K562 (cell line): ENCODE measurements at regions not wholly inside any gene's neighbourhood (a gene's known extent, or its start where the extent isn't known, plus 50 kb on each side); places are given as distances from the start of the nearest gene placed in this dataset.

Experiments used
- ATAC-seq: fragments of 200-7000 bp; cut with Tn5 transposase; 3 replicates; pipeline ENCODE4 v1.9.1; 2020; ENCODE audit warnings: moderate library complexity
- BruUV-seq: library from RNA; stranded (reverse); fragments of 400-500 nt; replicated peaks from 2 replicates; lab custom pipeline; 2021; lab: Mats Ljungman, UMichigan
- CTCF ChIA-PET: fragments of 300-600 bp; formaldehyde crosslinking; extraction: SDS; loops from one replicate; lab custom pipeline; 2021; ENCODE audit warnings: low intra/inter-chr PET ratio; lab: Yijun Ruan, JAX
- POLR2A ChIA-PET: fragments of 300-600, 350-650 bp; sonication (Branson Sonifier 250); formaldehyde crosslinking; extraction: SDS; loops from one replicate; lab custom pipeline; 2021; ENCODE audit warnings: antibody characterized with exemption, inconsistent platforms; lab: Yijun Ruan, JAX
- DNase-seq, 4 experiments: peaks; one replicate each; pipeline versions ENCODE4 v3.0.0 to v3.0.0-alpha.2; 2011 to 2018; ENCODE audit warnings: low spot score in 3 of 4, mixed read lengths in 3 of 4; ENCODE audit errors: extremely low read depth in 1 of 4
- FAIRE-seq: peaks from 2 replicates; lab custom pipeline; 2011; peaks lifted over from hg19 to GRCh38; lab: Jason Lieb, UNC
- H2AFZ ChIP-seq: 2 replicates; pipeline ENCODE4 v1.6.0; 2011; ENCODE audit warnings: low read depth, low read length, control low read depth, inconsistent platforms
- H3K27ac ChIP-seq: fragments of 200-600 bp; 3 replicates; pipeline ENCODE4 v1.8.0; 2011; ENCODE audit warnings: low read depth, mild to moderate bottlenecking, control low read depth, inconsistent platforms, low read length, moderate library complexity, mixed read lengths; ENCODE audit errors: extremely low read depth
- H3K27me3 ChIP-seq, 2 experiments: fragments of 300-600 bp in 1 of 2; 2 replicates in 1 of 2; 3 replicates in 1 of 2; pipeline versions ENCODE4 v1.6.0 to v1.8.0; 2011; ENCODE audit warnings: inconsistent platforms in 2 of 2, low read length in 2 of 2, mild to moderate bottlenecking in 1 of 2, mixed read lengths in 1 of 2, moderate library complexity in 1 of 2; ENCODE audit not compliant: control insufficient read depth in 2 of 2, insufficient read depth in 2 of 2
- H3K36me3 ChIP-seq: fragments of 300-600 bp; 3 replicates; pipeline ENCODE4 v1.8.0; 2011; ENCODE audit warnings: mild to moderate bottlenecking, low read length, inconsistent platforms; ENCODE audit not compliant: control insufficient read depth, insufficient read depth
- H3K4me1 ChIP-seq, 2 experiments: fragments of 200-600 bp in 1 of 2; replicated peaks in 1 of 2; 2 replicates in 1 of 2; 3 replicates in 1 of 2; pipeline versions ENCODE4 v1.5.1 to v1.8.0; 2011; ENCODE audit warnings: inconsistent platforms in 2 of 2, low read length in 2 of 2, mild to moderate bottlenecking in 1 of 2, mixed read lengths in 1 of 2, moderate library complexity in 1 of 2; ENCODE audit not compliant: control insufficient read depth in 2 of 2, insufficient read depth in 2 of 2
- H3K4me2 ChIP-seq: 2 replicates; pipeline ENCODE4 v1.6.1; 2011; ENCODE audit warnings: low read length, control low read depth, inconsistent platforms, mixed read lengths; ENCODE audit not compliant: insufficient read depth
- H3K4me3 ChIP-seq: fragments of 200-600 bp; sonication (generic), shearing (Covaris generic); 2 replicates; pipeline ENCODE4 v1.5.1; 2016; ENCODE audit warnings: control low read depth, inconsistent platforms
- H3K79me2 ChIP-seq: fragments of 200-600 bp; 3 replicates; pipeline ENCODE4 v1.8.0; 2011; ENCODE audit warnings: low read length, inconsistent platforms; ENCODE audit not compliant: control insufficient read depth, insufficient read depth
- H3K9ac ChIP-seq, 2 experiments: 2 replicates each; pipeline versions ENCODE4 v1.6.0 to v1.6.1; 2011; ENCODE audit warnings: low read depth in 2 of 2, low read length in 2 of 2, control low read depth in 1 of 2, inconsistent platforms in 1 of 2, mild to moderate bottlenecking in 1 of 2, mixed read lengths in 1 of 2; ENCODE audit not compliant: insufficient read depth in 1 of 2
- H3K9me1 ChIP-seq: one replicate; pipeline ENCODE4 v1.6.0; 2011; ENCODE audit warnings: inconsistent platforms, mild to moderate bottlenecking, low read length, moderate library complexity; ENCODE audit not compliant: control insufficient read depth, insufficient read depth
- H3K9me3 ChIP-seq: replicated peaks from 2 replicates; pipeline ENCODE4 v1.5.1; 2011; ENCODE audit warnings: low read depth, low read length, inconsistent platforms; ENCODE audit not compliant: control insufficient read depth, insufficient read depth
- H4K20me1 ChIP-seq: replicated peaks from 2 replicates; pipeline ENCODE4 v1.6.1; 2011; ENCODE audit warnings: low read length, inconsistent platforms, mixed read lengths; ENCODE audit not compliant: control insufficient read depth, insufficient read depth
- BCL6 ChIP-seq: fragments of 250-450 bp; sonication (Bioruptor Pico); IDR thresholded peaks from 2 replicates; pipeline ENCODE4 v1.4.0; 2020
- HMG20A ChIP-seq: fragments of 450-650 bp; formaldehyde crosslinking; conservative IDR thresholded peaks from 2 replicates; pipeline ENCODE4 v1.4.0; 2020; ENCODE audit warnings: mild to moderate bottlenecking, mixed read lengths
- IRF1 ChIP-seq: sonication (generic); formaldehyde crosslinking; IDR thresholded peaks from 2 replicates; pipeline ENCODE4 v1.8.0; 2022; ENCODE audit warnings: missing genetic modification reagents, mild to moderate bottlenecking, borderline replicate concordance
- PYGO2 ChIP-seq: fragments of 450-650 bp; IDR thresholded peaks from 2 replicates; pipeline ENCODE4 v1.6.1; 2016; ENCODE audit warnings: mild to moderate bottlenecking, missing genetic modification characterization, moderate library complexity, missing compliant biosample characterization
- TBL1XR1 ChIP-seq, 2 experiments: IDR thresholded peaks; 2 replicates each; pipeline ENCODE4 v1.6.1; 2012; ENCODE audit warnings: improper control_type of control experiment in 2 of 2, low read length in 2 of 2, mild to moderate bottlenecking in 1 of 2
- ZBTB17 ChIP-seq: fragments of 450-650 bp; formaldehyde crosslinking; IDR thresholded peaks from 2 replicates; pipeline ENCODE4 v1.4.0; 2020; ENCODE audit warnings: mild to moderate bottlenecking
- ZNF140 ChIP-seq: fragments of 250-450 bp; sonication (Bioruptor Pico); IDR thresholded peaks from 2 replicates; pipeline ENCODE4 v1.8.0; 2021; ENCODE audit warnings: moderate library complexity, mild to moderate bottlenecking, inconsistent platforms
- ZNF830 ChIP-seq: fragments of 250-450 bp; sonication (Bioruptor Pico); IDR thresholded peaks from 2 replicates; pipeline ENCODE4 v1.5.0; 2021; ENCODE audit warnings: mild to moderate bottlenecking
- WGBS: fragments of 100-300 bp; shearing (Covaris generic); methylation state at CpG from one replicate; pipeline ENCODE4 v1.1.6; 2016; ENCODE audit warnings: low coverage, mixed read lengths; ENCODE audit not compliant: insufficient coverage; ENCODE audit errors: missing lambda C conversion rate; 5-methylcytosine and 5-hydroxymethylcytosine counted together
- in situ Hi-C: fragments of 300-500 bp; cut with MboI; formaldehyde crosslinking; loops from 4 replicates; pipeline ENCODE4 v1.15.0; 2018; ENCODE audit warnings: inconsistent platforms, mixed read lengths
- intact Hi-C: fragments of 100-400 bp; cut with micrococcal nuclease; formaldehyde crosslinking; loops from 2 replicates; pipeline ENCODE4 v1.14.2; 2022
- TF ChIP-seq, protein P1 (sequence below): fragments of 450-650 bp; IDR thresholded peaks from 2 replicates; pipeline ENCODE4 v1.6.1; 2017; ENCODE audit warnings: mild to moderate bottlenecking, moderate library complexity
- TF ChIP-seq, protein P2 (sequence below): fragments of 450-650 bp; IDR thresholded peaks from 2 replicates; pipeline ENCODE4 v1.6.1; 2014; ENCODE audit warnings: low read depth, mild to moderate bottlenecking, moderate library complexity, borderline replicate concordance

DNA sequence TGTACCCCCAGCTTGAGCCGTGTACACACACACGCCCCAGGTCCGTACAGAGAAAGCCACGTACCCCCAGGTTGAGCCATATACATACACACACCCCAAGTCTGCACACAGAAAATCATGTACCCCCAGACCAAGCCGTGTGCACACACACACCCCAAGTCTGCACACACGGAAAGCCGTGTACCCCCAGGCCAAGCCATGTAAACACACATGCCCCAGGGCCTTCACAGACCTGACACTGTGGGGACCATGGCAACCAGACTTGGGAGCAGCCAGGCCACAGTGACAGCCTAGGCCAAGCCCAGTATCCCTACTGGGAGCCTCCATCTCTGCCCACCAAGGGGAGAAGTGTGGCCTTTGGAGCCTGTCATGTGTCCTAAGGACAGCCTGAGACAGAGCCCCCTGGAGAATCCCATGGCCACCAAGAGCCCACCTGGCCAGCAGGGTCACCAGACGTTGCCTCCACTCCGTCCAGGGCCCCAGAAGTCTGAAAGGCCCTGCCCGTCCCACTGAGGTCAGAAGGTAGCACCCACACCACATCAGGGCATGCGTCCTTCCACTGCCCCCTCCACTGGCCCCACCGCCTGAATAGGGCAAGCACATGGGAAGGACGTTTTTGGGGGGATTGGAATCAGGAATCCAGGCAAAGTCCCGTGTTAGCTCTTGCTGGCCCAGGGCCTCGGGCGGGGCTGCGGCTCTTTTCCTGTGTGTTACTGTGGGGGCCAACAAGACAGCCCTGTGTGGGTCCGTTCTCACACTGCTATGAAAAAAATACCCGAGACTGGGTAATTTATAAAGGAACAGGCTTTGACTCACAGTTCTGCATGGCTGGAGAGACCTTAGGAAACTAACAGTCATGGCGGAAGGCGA is 636.7 kb downstream of the TBC1D22A start:
- BruUV-seq: no TSS peak
- in situ Hi-C loops (no loop called here), intact Hi-C loops (no loop called here)
- Histone ChIP-seq H3K79me2 (no peaks in the 10 kb centered on the region), H3K9me3 (no peaks in the 10 kb centered on the region), H3K9ac (no peak overlapping the region; a peak in 1 of 4 replicates), H3K36me3 (no peaks in the 10 kb centered on the region), H2AFZ (no peak overlapping the region), H4K20me1 (no peaks in the 10 kb centered on the region), H3K27me3 (peaks cover 5 to 74% of the 10 kb centered on the region in 2 experiments; a peak in 4 of 5 replicates), H3K4me3 (no peak overlapping the region), H3K4me2 (no peak overlapping the region), H3K27ac (no peak overlapping the region), H3K4me1 (no peaks in the 10 kb centered on the region), H3K9me1 (no peaks in the 10 kb centered on the region)
- no peak for FAIRE-seq
- ATAC-seq: no peak
- 1% methylated on average over 15 of the region's 21 CpGs for WGBS
- ChIA-PET CTCF (no interaction called here), POLR2A (no interaction called here)
- TF ChIP-seq, protein P1, sequence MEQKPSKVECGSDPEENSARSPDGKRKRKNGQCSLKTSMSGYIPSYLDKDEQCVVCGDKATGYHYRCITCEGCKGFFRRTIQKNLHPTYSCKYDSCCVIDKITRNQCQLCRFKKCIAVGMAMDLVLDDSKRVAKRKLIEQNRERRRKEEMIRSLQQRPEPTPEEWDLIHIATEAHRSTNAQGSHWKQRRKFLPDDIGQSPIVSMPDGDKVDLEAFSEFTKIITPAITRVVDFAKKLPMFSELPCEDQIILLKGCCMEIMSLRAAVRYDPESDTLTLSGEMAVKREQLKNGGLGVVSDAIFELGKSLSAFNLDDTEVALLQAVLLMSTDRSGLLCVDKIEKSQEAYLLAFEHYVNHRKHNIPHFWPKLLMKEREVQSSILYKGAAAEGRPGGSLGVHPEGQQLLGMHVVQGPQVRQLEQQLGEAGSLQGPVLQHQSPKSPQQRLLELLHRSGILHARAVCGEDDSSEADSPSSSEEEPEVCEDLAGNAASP: no peak
- TF ChIP-seq TBL1XR1 (IDR thresholded peaks at IDR 0.05; ENCODE audit: low read length in 2 of 2) (no peak), IRF1 (CRISPR knock-in tag) (no peak), ZBTB17 (CRISPR knock-in tag) (no peak), ZNF140 (CRISPR knock-in tag) (no peak), HMG20A (CRISPR knock-in tag) (no peak), BCL6 (no peak), ZNF830 (CRISPR knock-in tag) (no peak), PYGO2 (no peak)
- TF ChIP-seq, protein P2, sequence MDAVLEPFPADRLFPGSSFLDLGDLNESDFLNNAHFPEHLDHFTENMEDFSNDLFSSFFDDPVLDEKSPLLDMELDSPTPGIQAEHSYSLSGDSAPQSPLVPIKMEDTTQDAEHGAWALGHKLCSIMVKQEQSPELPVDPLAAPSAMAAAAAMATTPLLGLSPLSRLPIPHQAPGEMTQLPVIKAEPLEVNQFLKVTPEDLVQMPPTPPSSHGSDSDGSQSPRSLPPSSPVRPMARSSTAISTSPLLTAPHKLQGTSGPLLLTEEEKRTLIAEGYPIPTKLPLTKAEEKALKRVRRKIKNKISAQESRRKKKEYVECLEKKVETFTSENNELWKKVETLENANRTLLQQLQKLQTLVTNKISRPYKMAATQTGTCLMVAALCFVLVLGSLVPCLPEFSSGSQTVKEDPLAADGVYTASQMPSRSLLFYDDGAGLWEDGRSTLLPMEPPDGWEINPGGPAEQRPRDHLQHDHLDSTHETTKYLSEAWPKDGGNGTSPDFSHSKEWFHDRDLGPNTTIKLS: no peak
- DNase-seq: no peak
